ENCODE measurements at regions not wholly inside any gene's neighbourhood (a gene's known extent, or its start where the extent isn't known, plus 50 kb on each side); places are given as distances from the start of the nearest gene placed in this dataset.

DNA sequence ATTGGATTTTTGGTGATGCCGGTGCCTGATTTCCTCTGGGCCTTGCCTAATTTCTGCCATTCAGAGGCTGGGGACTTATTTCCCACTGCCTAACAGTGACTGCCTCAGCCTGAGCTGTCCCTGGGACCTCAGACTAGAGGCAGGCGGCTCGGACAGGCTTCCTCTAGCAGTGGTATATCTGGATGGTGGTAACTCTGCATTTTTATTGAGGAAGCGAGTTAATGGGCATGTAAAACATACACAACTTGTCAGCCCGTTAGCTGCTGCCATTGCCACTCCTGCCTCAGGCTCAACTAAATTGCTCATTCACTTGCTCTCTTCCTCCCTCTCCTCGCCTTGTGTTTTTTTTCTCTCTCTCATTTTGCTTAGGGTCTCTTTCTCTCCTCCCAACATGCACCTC lies 561.6 kb downstream of the BUD13 start:
- H3K4me3 ChIP-seq (ENCODE audit: low read length), result no peak overlapping the region
- no peak for TF ChIP-seq ZNF274 (IDR thresholded peaks at IDR 0.05; ENCODE audit: low read depth, low read length)

DNA sequence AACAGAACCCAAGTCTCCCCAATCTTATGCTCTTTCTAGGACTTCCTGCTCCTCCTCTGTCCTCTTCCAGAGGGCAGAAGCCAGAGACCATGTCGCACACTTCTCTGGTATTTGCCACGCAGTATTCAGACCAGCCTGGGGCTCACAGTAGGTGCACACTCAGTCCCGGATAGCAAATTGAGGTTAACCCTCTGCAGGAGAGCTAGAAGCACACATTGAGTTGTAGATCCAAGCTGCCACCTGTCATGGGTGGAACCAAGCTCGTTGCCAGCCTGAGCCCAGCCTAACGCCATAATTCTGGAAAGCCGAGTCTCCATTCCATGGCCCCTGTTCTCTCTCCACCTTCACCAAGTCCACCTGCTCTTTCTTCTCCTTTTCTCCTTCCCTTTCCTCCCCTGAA lies 562.1 kb downstream of the BUD13 start:
- TF ChIP-seq ZNF274 (IDR thresholded peaks at IDR 0.05; ENCODE audit: low read depth, low read length), result no peak
- no peak overlapping the region for H3K4me3 ChIP-seq (ENCODE audit: low read length)

DNA sequence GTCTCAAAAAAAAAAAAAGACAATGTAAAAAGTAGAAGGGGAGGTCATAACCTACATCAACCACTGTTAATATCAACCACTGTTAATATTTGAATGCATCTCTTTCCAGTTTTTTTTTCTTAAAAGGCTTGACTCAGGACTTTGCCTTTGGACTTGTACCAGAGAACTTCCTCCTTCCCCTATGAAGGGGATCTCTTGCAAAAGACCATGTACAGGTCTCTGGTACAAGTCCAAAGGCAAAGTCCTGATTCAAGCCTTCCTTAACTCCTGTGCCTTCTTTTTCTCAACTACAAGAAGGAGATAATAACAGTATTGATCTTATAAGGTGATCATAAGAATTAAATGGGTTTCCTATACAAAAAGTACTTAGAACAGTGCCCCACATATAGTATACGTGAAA lies 563.5 kb downstream of the BUD13 start:
- TF ChIP-seq ZNF274 (IDR thresholded peaks at IDR 0.05; ENCODE audit: low read depth, low read length), result no peak
- H3K4me3 ChIP-seq (ENCODE audit: low read length), result no peak overlapping the region

DNA sequence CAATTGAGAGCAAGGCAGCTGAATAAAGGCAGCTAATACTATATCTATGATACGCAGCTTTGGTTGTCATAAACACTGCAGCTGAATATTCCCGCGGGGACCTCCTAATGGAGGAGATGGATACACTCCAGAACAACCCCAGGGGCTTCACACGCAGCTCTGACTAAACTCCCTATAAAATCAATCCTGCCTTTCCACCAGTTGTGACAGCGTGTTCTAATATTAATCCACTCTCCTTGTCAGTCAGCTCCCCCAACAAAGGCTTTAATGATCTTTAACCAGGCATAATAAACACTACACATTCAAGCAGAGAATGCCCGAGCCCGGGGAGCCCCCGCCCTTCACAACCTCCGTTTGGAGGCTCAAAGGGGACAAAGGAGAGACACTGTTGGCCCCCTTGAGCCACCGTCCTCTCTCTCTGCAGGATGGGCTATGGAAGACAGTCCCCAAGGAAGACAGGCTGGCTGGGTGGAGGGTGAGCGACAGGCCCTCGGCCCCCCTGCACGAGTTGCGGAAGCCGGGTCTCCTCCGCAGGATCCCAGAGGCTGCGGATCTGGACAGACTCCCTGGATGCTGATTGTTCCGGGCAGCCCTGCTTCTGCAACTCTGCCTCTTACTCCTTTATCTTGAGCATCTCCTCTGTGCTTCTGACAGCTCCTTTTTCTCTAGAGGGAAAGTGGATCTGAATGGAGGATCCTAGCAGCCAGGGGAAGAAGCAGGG lies 565.2 kb downstream of the BUD13 start:
- TF ChIP-seq ZNF274 (IDR thresholded peaks at IDR 0.05; ENCODE audit: low read depth, low read length), result no peak
- no peak overlapping the region for H3K4me3 ChIP-seq (ENCODE audit: low read length)

DNA sequence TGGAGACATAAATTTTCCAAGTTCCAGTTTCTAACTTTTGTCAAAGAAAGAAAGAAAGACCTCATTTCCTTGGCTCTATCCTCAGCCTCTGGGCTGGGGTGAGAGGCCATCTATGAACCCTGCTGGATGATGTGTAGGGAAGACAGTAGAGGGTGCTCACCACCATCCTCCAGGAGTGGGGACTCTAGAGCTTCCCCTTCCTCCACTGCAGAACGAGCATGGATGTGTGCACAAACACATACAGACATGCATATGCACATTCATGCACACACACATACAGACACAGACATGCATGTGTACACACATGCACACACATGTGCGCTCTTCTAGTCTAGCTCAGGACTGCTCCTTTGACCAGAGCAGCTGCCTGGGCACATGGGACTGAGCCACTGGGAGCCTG lies 565.8 kb downstream of the BUD13 start:
- H3K4me3 ChIP-seq (ENCODE audit: low read length), result no peak overlapping the region
- TF ChIP-seq ZNF274 (IDR thresholded peaks at IDR 0.05; ENCODE audit: low read depth, low read length), result no peak

DNA sequence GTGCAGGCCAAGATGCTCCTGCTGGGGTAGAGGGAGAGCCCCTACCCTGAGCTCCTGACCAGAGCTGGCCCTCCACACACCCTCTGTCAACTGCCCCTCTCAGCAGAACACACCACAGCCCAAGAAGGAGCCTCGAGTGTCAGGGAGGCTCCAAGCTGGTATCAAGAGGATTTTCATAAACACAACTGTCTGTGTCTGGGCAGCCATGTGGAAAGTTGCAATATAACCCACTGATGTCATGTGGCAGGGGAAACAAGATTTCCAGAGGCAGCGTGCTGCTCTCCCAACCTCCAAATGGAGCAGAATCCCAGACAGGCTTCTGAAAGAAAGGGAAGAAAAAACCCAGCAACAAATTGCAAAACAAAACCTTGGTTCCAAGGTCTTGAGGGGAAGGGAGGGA lies 569.9 kb downstream of the BUD13 start:
- TF ChIP-seq ZNF274 (IDR thresholded peaks at IDR 0.05; ENCODE audit: low read depth, low read length), result no peak
- H3K4me3 ChIP-seq (ENCODE audit: low read length), result no peak overlapping the region

DNA sequence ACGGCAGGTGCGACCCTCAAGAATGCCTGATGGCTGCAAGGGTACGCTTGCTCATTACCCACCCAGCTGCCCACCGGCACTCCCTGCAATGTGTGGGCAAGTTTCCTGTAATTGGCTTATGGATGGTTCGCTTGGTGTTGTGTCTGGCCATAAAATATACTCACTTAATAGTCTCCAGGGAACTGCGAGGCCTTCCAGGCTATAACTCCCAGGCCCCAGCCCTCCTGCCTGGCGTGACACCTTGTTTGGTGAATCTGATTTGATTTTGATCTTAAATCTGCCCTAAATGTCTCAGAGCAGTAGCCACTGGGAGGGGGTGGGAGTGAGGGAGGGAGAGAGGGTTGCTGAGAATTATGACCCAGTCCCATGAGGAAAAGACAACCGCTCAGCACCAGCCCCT lies 572.2 kb downstream of the BUD13 start:
- no peak overlapping the region for H3K4me3 ChIP-seq (ENCODE audit: low read length)
- no peak for TF ChIP-seq ZNF274 (IDR thresholded peaks at IDR 0.05; ENCODE audit: low read depth, low read length)

DNA sequence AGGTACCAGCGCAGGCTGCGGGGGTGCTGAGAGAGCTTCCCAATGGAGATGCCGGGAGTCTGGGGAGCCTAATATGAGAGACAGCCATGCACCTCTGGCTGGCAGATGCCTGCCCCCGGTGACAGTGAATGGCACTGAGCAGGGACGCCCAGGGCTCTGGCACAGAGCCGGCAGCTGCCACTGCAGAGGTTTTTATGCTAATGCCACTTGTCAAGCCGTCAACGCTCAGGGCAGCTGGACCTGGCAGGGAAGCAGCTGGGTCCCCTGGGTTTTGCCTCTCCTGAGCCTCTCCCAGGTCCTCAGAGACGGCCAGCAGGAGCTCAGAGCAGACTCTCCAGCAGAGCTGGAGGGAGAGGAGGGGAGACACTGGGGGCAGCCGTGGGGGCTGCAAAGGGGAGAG lies 573.6 kb downstream of the BUD13 start:
- H3K4me3 ChIP-seq (ENCODE audit: low read length), result no peak overlapping the region
- TF ChIP-seq ZNF274 (IDR thresholded peaks at IDR 0.05; ENCODE audit: low read depth, low read length), result no peak

DNA sequence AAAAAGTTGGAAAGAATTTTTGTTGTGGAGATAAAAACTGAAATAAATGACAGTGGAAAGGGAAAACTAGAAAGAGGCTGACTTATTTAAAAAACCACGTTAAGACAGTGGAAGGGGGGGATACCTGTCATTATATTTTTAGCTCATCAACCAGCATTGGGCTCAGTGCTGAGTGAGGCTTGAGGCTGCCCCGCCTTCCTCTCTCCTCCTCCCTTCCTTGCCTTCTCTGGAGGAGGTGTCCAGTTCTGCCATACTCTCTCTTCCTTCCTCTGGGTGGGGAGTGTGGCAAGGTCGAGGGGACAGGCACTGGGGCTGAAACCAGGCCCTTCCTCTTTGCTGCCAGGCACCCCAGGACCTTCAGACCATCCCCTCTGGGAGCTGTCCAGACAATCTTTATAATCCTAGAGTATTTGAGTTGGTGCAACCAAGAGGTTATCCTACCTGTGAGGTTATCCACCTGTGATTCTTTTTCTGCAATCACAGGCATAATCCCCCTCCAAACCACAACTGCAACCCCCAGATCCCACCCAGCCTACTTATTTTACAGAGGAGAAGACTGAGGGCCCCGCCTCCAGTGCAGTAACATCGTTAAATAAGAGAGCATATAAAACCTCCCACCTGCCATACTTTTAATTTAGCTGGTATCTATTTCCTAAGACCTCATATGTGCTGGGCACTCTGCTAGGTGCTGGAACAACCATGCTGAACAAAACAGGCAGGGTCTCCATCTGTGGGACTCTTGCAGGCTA lies 578.5 kb downstream of the BUD13 start:
- no peak for TF ChIP-seq ZNF274 (IDR thresholded peaks at IDR 0.05; ENCODE audit: low read depth, low read length)
- no peak overlapping the region for H3K4me3 ChIP-seq (ENCODE audit: low read length)

DNA sequence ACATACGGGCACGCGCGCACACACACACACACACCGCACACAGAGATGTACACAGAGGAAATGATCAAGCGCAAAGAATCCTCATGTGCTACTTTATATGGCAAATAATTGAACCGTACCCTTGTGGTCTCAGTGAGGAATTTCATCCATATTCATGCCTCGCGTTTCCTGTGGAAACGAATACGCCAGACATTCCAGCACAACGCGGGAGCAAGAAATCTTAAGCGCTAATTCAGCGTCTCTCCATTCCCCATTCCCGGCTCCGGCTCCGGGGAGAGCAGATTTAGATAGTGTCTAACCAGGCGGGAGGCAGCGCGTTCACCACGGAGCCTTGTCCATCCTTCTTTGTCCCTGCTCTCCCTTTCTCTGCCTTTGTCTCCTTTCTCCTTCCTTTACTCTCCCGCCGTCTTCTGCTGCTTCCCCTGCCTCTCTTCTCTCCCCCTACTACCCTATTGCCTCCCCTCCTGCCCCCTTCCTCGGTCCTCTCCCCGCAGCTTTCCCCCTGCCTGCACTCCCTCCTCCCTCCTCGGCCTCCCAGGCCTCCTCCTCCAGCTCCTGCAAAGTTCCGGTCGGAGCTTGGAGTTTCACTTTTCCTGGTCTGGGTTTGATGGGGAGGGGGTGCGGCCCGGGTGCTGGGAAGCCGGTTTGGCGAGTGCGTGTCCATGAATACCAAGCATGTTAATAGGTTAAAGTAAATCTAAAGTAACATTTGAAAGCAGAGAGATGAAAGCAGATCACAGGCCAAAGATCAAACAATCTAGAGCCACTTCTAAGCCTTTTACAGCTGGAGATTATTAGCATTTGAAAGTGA lies 579.3 kb downstream of the BUD13 start:
- no peak overlapping the region for H3K4me3 ChIP-seq (ENCODE audit: low read length)
- TF ChIP-seq ZNF274 (IDR thresholded peaks at IDR 0.05; ENCODE audit: low read depth, low read length), result no peak

DNA sequence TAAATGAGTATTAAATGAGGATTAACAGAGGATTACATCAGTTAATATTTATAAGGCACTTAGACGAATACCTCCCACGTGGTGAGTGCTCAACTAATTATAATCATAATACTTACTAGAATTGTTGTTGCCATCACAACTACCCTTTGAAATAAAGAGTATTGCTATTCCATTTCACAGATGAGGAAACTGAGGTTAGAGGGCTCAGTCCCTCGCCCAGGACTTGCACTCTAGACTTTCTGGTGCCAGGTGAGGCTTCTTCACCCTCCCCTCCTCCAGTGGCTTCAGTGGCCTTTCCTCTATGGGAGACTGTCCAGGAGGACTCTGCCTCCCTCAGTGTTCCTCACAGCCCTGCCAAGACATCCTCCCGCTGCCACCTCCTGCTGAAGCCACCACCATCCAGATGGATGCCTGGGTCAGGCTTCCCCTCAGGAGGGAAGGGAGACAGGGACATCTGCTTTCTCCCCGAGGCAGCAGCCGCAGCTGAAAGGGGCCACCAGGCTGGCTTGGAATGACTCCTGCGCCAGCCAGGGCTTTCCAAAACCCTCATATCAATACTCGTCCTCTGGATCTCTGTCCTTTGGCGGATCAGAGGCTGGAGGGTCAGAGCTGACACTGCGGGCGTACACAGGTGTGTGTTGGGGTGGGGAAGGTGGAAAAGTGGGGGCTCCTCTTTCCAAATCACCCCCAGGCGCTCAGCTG lies 580.1 kb downstream of the BUD13 start:
- TF ChIP-seq ZNF274 (IDR thresholded peaks at IDR 0.05; ENCODE audit: low read depth, low read length), result no peak
- no peak overlapping the region for H3K4me3 ChIP-seq (ENCODE audit: low read length)

DNA sequence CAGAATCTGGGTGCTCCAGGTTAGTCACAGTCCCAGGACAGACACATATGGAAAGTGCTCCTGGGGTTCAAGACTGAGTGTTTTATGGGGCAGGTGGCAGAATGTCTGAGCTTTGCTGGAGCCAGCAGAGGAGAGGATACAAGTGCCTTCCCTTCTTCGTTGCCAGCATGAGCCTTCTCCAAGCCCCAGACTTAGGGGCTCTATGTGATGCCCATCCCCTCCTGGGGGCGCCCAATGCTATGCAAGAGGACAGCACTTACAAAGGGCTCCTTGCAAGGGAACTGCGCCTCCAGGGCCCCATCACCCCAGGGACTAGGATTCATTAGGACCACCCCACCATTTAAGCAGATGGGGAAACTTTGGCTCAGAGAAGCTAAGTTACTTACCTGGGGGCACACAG lies 581.9 kb downstream of the BUD13 start:
- no peak for TF ChIP-seq ZNF274 (IDR thresholded peaks at IDR 0.05; ENCODE audit: low read depth, low read length)
- no peak overlapping the region for H3K4me3 ChIP-seq (ENCODE audit: low read length)

DNA sequence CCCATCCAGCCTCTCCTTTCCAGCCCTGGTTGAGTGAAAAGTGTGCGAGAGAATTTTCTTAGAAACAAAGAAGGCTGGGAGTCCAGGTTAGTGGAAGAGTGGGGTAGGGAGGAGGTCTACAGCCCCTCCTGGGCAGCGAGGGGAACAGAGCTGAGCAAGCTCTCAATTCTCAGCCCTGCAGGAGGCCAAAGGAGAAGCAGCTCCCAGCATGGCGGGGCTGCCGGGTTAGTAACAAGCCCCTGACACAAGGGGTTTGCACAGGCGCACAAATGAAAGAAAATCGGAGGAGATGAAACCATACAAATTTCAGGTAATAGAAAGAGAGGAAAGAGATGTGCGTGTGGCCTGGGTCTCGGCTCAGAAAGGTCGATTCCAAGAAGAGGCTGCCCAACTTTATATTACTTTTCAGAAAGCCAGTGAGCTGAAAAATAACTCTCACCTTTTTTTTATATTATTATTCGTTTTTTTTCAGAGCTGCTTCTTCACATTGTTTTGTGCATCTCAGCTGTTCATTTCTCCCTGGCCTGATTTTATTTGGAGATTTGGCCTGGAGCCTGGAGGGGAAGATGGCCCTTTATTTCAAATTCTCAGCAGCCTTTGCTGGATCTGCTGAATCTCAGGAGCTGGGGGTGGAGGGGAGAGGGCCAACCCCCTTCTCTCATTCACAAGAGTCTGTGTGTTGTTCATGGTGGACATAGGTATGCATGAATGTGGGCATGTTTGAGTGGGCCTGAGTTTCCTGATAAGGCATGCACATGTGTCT lies 583.2 kb downstream of the BUD13 start:
- H3K4me3 ChIP-seq (ENCODE audit: low read length), result no peak overlapping the region
- no peak for TF ChIP-seq ZNF274 (IDR thresholded peaks at IDR 0.05; ENCODE audit: low read depth, low read length)

Data from GM08714 (cell line).